GM18870 (cell line): ENCODE measurements at regions not wholly inside any gene's neighbourhood (a gene's known extent, or its start where the extent isn't known, plus 50 kb on each side); places are given as distances from the start of the nearest gene placed in this dataset.
"Not testable (repeated sequence)": the region's sequence is repeated elsewhere in the genome, so short reads cannot be mapped to it uniquely, and the experiment has no call there.

ENCODE experiments used
- ATAC-seq: cut with Tn5 transposase; IDR thresholded peaks from one replicate; pipeline ENCODE4 v1.9.1; 2021; ENCODE audit warnings: moderate library complexity; ENCODE audit not compliant: unreplicated experiment

GRCh38 chr14:28284546-28285300 lies 481.9 kb upstream of the FOXG1 start:
- no peak for ATAC-seq

GRCh38 chr14:28294834-28295440 lies 471.6 kb upstream of the FOXG1 start:
- no peak for ATAC-seq

GRCh38 chr14:28297559-28297958 lies 469.0 kb upstream of the FOXG1 start:
- no peak for ATAC-seq

- ATAC-seq: no peak
Observed at GRCh38 chr14:28298156-28298555, 468.4 kb upstream of the FOXG1 start.

GRCh38 chr14:28299227-28299626 lies 467.4 kb upstream of the FOXG1 start:
- ATAC-seq: no peak

- ATAC-seq: no peak
Observed at GRCh38 chr14:28300356-28300755, 466.2 kb upstream of the FOXG1 start.

GRCh38 chr14:28301179-28301578 lies 465.4 kb upstream of the FOXG1 start:
- ATAC-seq: no peak

- ATAC-seq: no peak
Observed at GRCh38 chr14:28303248-28303647, 463.3 kb upstream of the FOXG1 start.

- ATAC-seq: no peak
Observed at GRCh38 chr14:28305938-28306337, 460.6 kb upstream of the FOXG1 start.

GRCh38 chr14:28307506-28307905 lies 459.1 kb upstream of the FOXG1 start:
- ATAC-seq: no peak

GRCh38 chr14:28308734-28309133 lies 457.9 kb upstream of the FOXG1 start:
- no peak for ATAC-seq

GRCh38 chr14:28317890-28318675 lies 448.5 kb upstream of the FOXG1 start:
- not testable (repeated sequence) for ATAC-seq

GRCh38 chr14:28321475-28322244 lies 444.9 kb upstream of the FOXG1 start:
- ATAC-seq: no peak

- no peak for ATAC-seq
Observed at GRCh38 chr14:28323366-28323765, 443.2 kb upstream of the FOXG1 start.

- ATAC-seq: no peak
Observed at GRCh38 chr14:28323951-28324741, 442.4 kb upstream of the FOXG1 start.

GRCh38 chr14:28340816-28341215 lies 425.8 kb upstream of the FOXG1 start:
- ATAC-seq: no peak

GRCh38 chr14:28344381-28344780 lies 422.2 kb upstream of the FOXG1 start:
- no peak for ATAC-seq

GRCh38 chr14:28348797-28349196 lies 417.8 kb upstream of the FOXG1 start:
- no peak for ATAC-seq

GRCh38 chr14:28356819-28357218 lies 409.8 kb upstream of the FOXG1 start:
- ATAC-seq: no peak

- no peak for ATAC-seq
Observed at GRCh38 chr14:28361486-28361885, 405.1 kb upstream of the FOXG1 start.
